CD4-positive, alpha-beta T cell (primary cell): ENCODE measurements at regions not wholly inside any gene's neighbourhood (a gene's known extent, or its start where the extent isn't known, plus 50 kb on each side); places are given as distances from the start of the nearest gene placed in this dataset.

Experiments
- ATAC-seq: fragments of 200-7000 bp; cut with Tn5 transposase; one replicate; pipeline ENCODE4 v1.10.0; 2022; ENCODE audit warnings: mild to moderate bottlenecking; ENCODE audit not compliant: poor library complexity
- CTCF ChIA-PET: fragments of 350-600 bp; sonication (Branson Sonifier 250); formaldehyde crosslinking; loops from one replicate; lab custom pipeline; 2021; ENCODE audit warnings: antibody characterized with exemption, inconsistent platforms; lab: Charles Lee
- POLR2A ChIA-PET: fragments of 350-600 bp; sonication (Branson Sonifier 250); formaldehyde crosslinking; loops from one replicate; lab custom pipeline; 2021; ENCODE audit warnings: antibody characterized with exemption, inconsistent platforms; lab: Charles Lee
- DNase-seq, 14 experiments: peaks; one replicate each; pipeline ENCODE4 v3.0.0-alpha.2; 2013 to 2020; ENCODE audit warnings: mixed read lengths in 2 of 14
- H3K27ac ChIP-seq, 2 donors: one replicate each; pipeline versions ENCODE4 v1.5.1 to v1.7.0; 2013; ENCODE audit warnings: low read length in 2 of 2, low read depth in 1 of 2, mild to moderate bottlenecking in 1 of 2
- H3K27me3 ChIP-seq, 2 experiments: 1 replicate in 1 of 2; 2 replicates in 1 of 2; pipeline versions ENCODE4 v1.6.1 to v1.7.0; 2013; ENCODE audit warnings: low read length in 2 of 2, control low read depth in 1 of 2, mild to moderate bottlenecking in 1 of 2, moderate library complexity in 1 of 2; ENCODE audit not compliant: insufficient read depth in 2 of 2, control insufficient read depth in 1 of 2
- H3K36me3 ChIP-seq: one replicate; pipeline ENCODE4 v1.6.1; 2013; ENCODE audit warnings: low read length, control low read depth; ENCODE audit not compliant: insufficient read depth
- H3K4me1 ChIP-seq: one replicate; pipeline ENCODE4 v1.6.1; 2013; ENCODE audit warnings: low read length, control low read depth; ENCODE audit not compliant: insufficient read depth
- H3K4me3 ChIP-seq: one replicate; pipeline ENCODE4 v1.5.1; 2013; ENCODE audit warnings: mild to moderate bottlenecking, low read length, moderate library complexity
- H3K9me3 ChIP-seq, 2 experiments: 1 replicate in 1 of 2; 2 replicates in 1 of 2; pipeline versions ENCODE4 v1.6.1 to v1.7.0; 2013; ENCODE audit warnings: low read length in 2 of 2, mild to moderate bottlenecking in 2 of 2, control low read depth in 1 of 2, moderate library complexity in 1 of 2; ENCODE audit not compliant: control insufficient read depth in 1 of 2, insufficient read depth in 1 of 2
- H3K27ac Mint-ChIP-seq: one replicate; pipeline ENCODE4 v1.8.0; 2020; ENCODE audit warnings: mixed read lengths
- H3K27me3 Mint-ChIP-seq: one replicate; pipeline ENCODE4 v1.8.0; 2021; ENCODE audit warnings: mixed read lengths
- H3K36me3 Mint-ChIP-seq: one replicate; pipeline ENCODE4 v1.8.0; 2021; ENCODE audit warnings: low read depth, mixed read lengths
- H3K4me1 Mint-ChIP-seq: one replicate; pipeline ENCODE4 v1.8.0; 2021; ENCODE audit warnings: low read depth, mixed read lengths
- H3K4me3 Mint-ChIP-seq: one replicate; pipeline ENCODE4 v1.8.0; 2020; ENCODE audit warnings: mild to moderate bottlenecking, mixed read lengths
- H3K9me3 Mint-ChIP-seq: one replicate; pipeline ENCODE4 v1.8.0; 2020; ENCODE audit warnings: mixed read lengths
- CTCF ChIP-seq: fragments of 200-600 bp; IDR thresholded peaks from one replicate; pipeline ENCODE4 v1.8.0; 2022; ENCODE audit warnings: antibody characterized with exemption, mild to moderate bottlenecking
- intact Hi-C, 2 experiments: fragments of 100-400 bp; cut with DNase I in 1 of 2; cut with micrococcal nuclease in 1 of 2; formaldehyde crosslinking; loops; one replicate each; pipeline versions ENCODE4 v1.15.1 to v1.9.0; 2023 to 2025; cut with DNase I, micrococcal nuclease

GRCh38 chr11:134696455-134696854, 284.4 kb upstream of the B3GAT1 start:
- peaks cover 46% of the 10 kb centered on the region for H3K27me3 Mint-ChIP-seq
- ATAC-seq (no peak), DNase-seq (no peak)
- TF ChIP-seq CTCF, result no peak
- Histone ChIP-seq H3K27ac (no peak overlapping the region), H3K36me3 (no peaks in the 10 kb centered on the region), H3K4me3 (no peak overlapping the region), H3K4me1 (no peaks in the 10 kb centered on the region), H3K27me3 (peaks cover 0 to 6% of the 10 kb centered on the region in 2 experiments), H3K9me3 (peaks cover 0 to 5% of the 10 kb centered on the region in 2 experiments)
- intact Hi-C loops, result no loop called here
- ChIA-PET CTCF (interaction anchor here (1.4 kb wide), 1 partner anchor 13 kb away, joined by 3 read pairs; no protein-coding TSS in a partner anchor), POLR2A (no interaction called here)
- H3K4me1 Mint-ChIP-seq, result no peaks in the 10 kb centered on the region
- H3K27ac Mint-ChIP-seq, result no peak overlapping the region
- H3K36me3 Mint-ChIP-seq, result no peaks in the 10 kb centered on the region
- no peak overlapping the region for H3K4me3 Mint-ChIP-seq
- H3K9me3 Mint-ChIP-seq, result no peaks in the 10 kb centered on the region

- DNase-seq (no peak), ATAC-seq (no peak)
- ChIA-PET CTCF (no interaction called here), POLR2A (no interaction called here)
- no peaks in the 10 kb centered on the region for H3K4me1 Mint-ChIP-seq
- Histone ChIP-seq H3K36me3 (no peaks in the 10 kb centered on the region), H3K4me3 (no peak overlapping the region), H3K27ac (no peak overlapping the region), H3K27me3 (peaks cover 0 to 3% of the 10 kb centered on the region in 2 experiments), H3K9me3 (peaks cover 0 to 5% of the 10 kb centered on the region in 2 experiments), H3K4me1 (no peaks in the 10 kb centered on the region)
- peaks cover 47% of the 10 kb centered on the region for H3K27me3 Mint-ChIP-seq
- H3K27ac Mint-ChIP-seq, result no peak overlapping the region
- no peaks in the 10 kb centered on the region for H3K36me3 Mint-ChIP-seq
- intact Hi-C loops, result no loop called here
- H3K9me3 Mint-ChIP-seq, result no peaks in the 10 kb centered on the region
- no peak overlapping the region for H3K4me3 Mint-ChIP-seq
- TF ChIP-seq CTCF, result no peak
These were observed 279.9 kb upstream of the B3GAT1 start for GRCh38 chr11:134691985-134692384.

DNA sequence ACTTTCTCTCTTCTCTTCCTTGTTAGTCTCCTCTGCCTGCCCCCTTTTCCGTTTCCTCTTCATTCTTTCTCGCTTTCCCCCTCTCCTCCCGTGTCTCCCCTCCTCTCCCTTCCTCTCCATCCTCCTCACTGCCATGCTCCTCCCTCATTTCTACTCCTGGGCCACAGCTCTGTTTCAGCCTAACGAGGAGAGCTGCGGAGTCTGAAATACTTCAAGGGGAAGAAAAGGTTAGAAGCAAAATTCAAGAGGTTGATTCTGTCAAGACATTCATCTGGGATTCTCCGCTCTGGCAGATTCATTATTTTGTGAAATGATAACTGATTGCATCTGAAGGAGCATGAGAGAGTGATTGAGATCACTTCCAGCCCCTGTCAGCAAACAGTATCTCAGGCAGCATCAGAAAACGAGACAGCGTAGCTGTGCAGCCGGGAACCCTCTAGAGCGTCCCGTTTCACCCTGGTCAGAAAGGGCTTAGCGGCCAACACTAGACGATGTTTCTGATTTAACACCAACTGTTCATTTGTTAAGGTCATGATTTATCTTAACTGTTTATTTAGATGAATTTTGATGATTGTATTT, 279.3 kb upstream of the B3GAT1 start:
- CTCF ChIA-PET, result no interaction called here
- no peak for DNase-seq
- Mint-ChIP-seq H3K27me3 (peaks cover 43% of the 10 kb centered on the region), H3K9me3 (no peaks in the 10 kb centered on the region), H3K36me3 (no peaks in the 10 kb centered on the region), H3K4me3 (no peak overlapping the region), H3K27ac (no peak overlapping the region), H3K4me1 (no peaks in the 10 kb centered on the region)
- Histone ChIP-seq H3K27ac (no peak overlapping the region), H3K4me1 (no peaks in the 10 kb centered on the region), H3K27me3 (peaks cover 0 to 6% of the 10 kb centered on the region in 2 experiments), H3K4me3 (no peak overlapping the region), H3K9me3 (peaks cover 0 to 5% of the 10 kb centered on the region in 2 experiments), H3K36me3 (no peaks in the 10 kb centered on the region)
- intact Hi-C loops, result no loop called here
- no peak for ATAC-seq
- POLR2A ChIA-PET, result no interaction called here
- TF ChIP-seq CTCF, result no peak
